CD14-positive monocyte (primary cell): ENCODE measurements at regions not wholly inside any gene's neighbourhood (a gene's known extent, or its start where the extent isn't known, plus 50 kb on each side); places are given as distances from the start of the nearest gene placed in this dataset.

Source experiments
- DNase-seq, 3 donors: peaks; one replicate each; pipeline ENCODE4 v3.0.0-alpha.2; 2011 to 2022
- H2AFZ ChIP-seq: 2 replicates; pipeline ENCODE4 v1.6.0; 2012; ENCODE audit warnings: mild to moderate bottlenecking, low read depth, low read length, inconsistent platforms; ENCODE audit not compliant: insufficient read depth, poor library complexity, severe bottlenecking
- H3K27ac ChIP-seq, 2 donors: 1 replicate in 1 of 2; 2 replicates in 1 of 2; pipeline ENCODE4 v1.5.1; 2012 to 2013; ENCODE audit warnings: low read length in 2 of 2, control low read depth in 1 of 2, inconsistent platforms in 1 of 2, low read depth in 1 of 2, mild to moderate bottlenecking in 1 of 2
- H3K27me3 ChIP-seq, 2 donors: one replicate each; pipeline versions ENCODE4 v1.6.0 to v1.6.1; 2011 to 2013; ENCODE audit warnings: low read length in 2 of 2; ENCODE audit not compliant: control insufficient read depth in 2 of 2, insufficient read depth in 2 of 2
- H3K36me3 ChIP-seq, 2 donors: replicated peaks in 1 of 2; 1 replicate in 1 of 2; 2 replicates in 1 of 2; pipeline versions ENCODE4 v1.5.1 to v1.6.1; 2012 to 2013; ENCODE audit warnings: low read length in 2 of 2, control low read depth in 1 of 2, inconsistent platforms in 1 of 2, mild to moderate bottlenecking in 1 of 2; ENCODE audit not compliant: insufficient read depth in 2 of 2, control insufficient read depth in 1 of 2
- H3K4me1 ChIP-seq, 2 donors: 1 replicate in 1 of 2; 2 replicates in 1 of 2; pipeline versions ENCODE4 v1.5.1 to v1.6.1; 2012 to 2013; ENCODE audit warnings: low read length in 2 of 2, control low read depth in 1 of 2, inconsistent platforms in 1 of 2, mild to moderate bottlenecking in 1 of 2, moderate library complexity in 1 of 2; ENCODE audit not compliant: insufficient read depth in 2 of 2, control insufficient read depth in 1 of 2
- H3K4me2 ChIP-seq: replicated peaks from 2 replicates; pipeline ENCODE3; 2012; ENCODE audit warnings: low read length, moderate library complexity, mild to moderate bottlenecking; ENCODE audit not compliant: poor library complexity, severe bottlenecking; ENCODE audit errors: extremely low read depth
- H3K4me3 ChIP-seq, 3 experiments: fragments of 200-600 bp in 1 of 3; sonication (generic) in 1 of 3; replicated peaks in 1 of 3; 1 replicate in 2 of 3; 2 replicates in 1 of 3; pipeline ENCODE4 v1.5.1; 2011 to 2013; ENCODE audit warnings: low read length in 3 of 3, mild to moderate bottlenecking in 3 of 3, control low read depth in 2 of 3, low read depth in 2 of 3, inconsistent platforms in 1 of 3, moderate library complexity in 1 of 3
- H3K79me2 ChIP-seq: 2 replicates; pipeline ENCODE4 v1.6.0; 2012; ENCODE audit warnings: mild to moderate bottlenecking, control low read depth, inconsistent platforms, low read length, moderate library complexity; ENCODE audit not compliant: insufficient read depth
- H3K9ac ChIP-seq: 2 replicates; pipeline ENCODE4 v1.6.0; 2017; ENCODE audit warnings: low read length, mild to moderate bottlenecking; ENCODE audit not compliant: insufficient read depth, poor library complexity, severe bottlenecking
- H3K9me3 ChIP-seq, 2 donors: replicated peaks in 1 of 2; 1 replicate in 1 of 2; 2 replicates in 1 of 2; pipeline versions ENCODE4 v1.5.1 to v1.6.1; 2012 to 2013; ENCODE audit warnings: low read length in 2 of 2, control low read depth in 1 of 2; ENCODE audit not compliant: control insufficient read depth in 1 of 2, insufficient read depth in 1 of 2
- H4K20me1 ChIP-seq: 2 replicates; pipeline ENCODE4 v1.6.0; 2012; ENCODE audit warnings: mild to moderate bottlenecking, low read length, control low read depth, moderate library complexity; ENCODE audit not compliant: insufficient read depth
- H3K27ac Mint-ChIP-seq, 7 donors: one replicate each; pipeline ENCODE4 v1.8.0; 2020; ENCODE audit warnings: mild to moderate bottlenecking in 7 of 7, mixed read lengths in 7 of 7, moderate library complexity in 6 of 7, inconsistent platforms in 2 of 7
- H3K27me3 Mint-ChIP-seq, 3 donors: one replicate each; pipeline ENCODE4 v1.8.0; 2021 to 2022; ENCODE audit warnings: low read depth in 3 of 3, mild to moderate bottlenecking in 3 of 3, mixed read lengths in 3 of 3, moderate library complexity in 3 of 3, inconsistent platforms in 1 of 3
- H3K36me3 Mint-ChIP-seq, 2 donors: one replicate each; pipeline ENCODE4 v1.8.0; 2020; ENCODE audit warnings: mixed read lengths in 2 of 2, inconsistent platforms in 1 of 2, mild to moderate bottlenecking in 1 of 2
- H3K4me1 Mint-ChIP-seq: one replicate; pipeline ENCODE4 v1.8.0; 2020; ENCODE audit warnings: mild to moderate bottlenecking, mixed read lengths
- H3K4me3 Mint-ChIP-seq, 2 donors: one replicate each; pipeline ENCODE4 v1.8.0; 2020; ENCODE audit warnings: mild to moderate bottlenecking in 2 of 2, mixed read lengths in 2 of 2, moderate library complexity in 1 of 2
- H3K9me3 Mint-ChIP-seq, 7 donors: one replicate each; pipeline ENCODE4 v1.8.0; 2020 to 2022; ENCODE audit warnings: mixed read lengths in 7 of 7, mild to moderate bottlenecking in 6 of 7, moderate library complexity in 6 of 7, inconsistent platforms in 2 of 7
- CTCF ChIP-seq: fragments of 200-600 bp; IDR thresholded peaks from one replicate; pipeline ENCODE4 v1.8.0; 2022; ENCODE audit warnings: antibody characterized with exemption, mild to moderate bottlenecking
- WGBS: methylation state at CpG from one replicate; pipeline ENCODE4 v1.1.5; 2013; ENCODE audit warnings: missing lambda C conversion rate; ENCODE audit not compliant: insufficient coverage; 5-methylcytosine and 5-hydroxymethylcytosine counted together
- intact Hi-C, 2 donors: fragments of 100-400 bp; cut with micrococcal nuclease; formaldehyde crosslinking; loops; one replicate each; pipeline versions ENCODE4 v1.15.0 to v1.15.1; 2023

GRCh38 chr3:117266806-117267205 is 557.2 kb downstream of the TUSC7 start:
- H3K36me3 Mint-ChIP-seq = no peaks in the 10 kb centered on the region
- no peaks in the 10 kb centered on the region for H3K9me3 ChIP-seq
- H3K4me3 Mint-ChIP-seq = no peak overlapping the region
- H3K4me3 ChIP-seq = no peak overlapping the region
- TF ChIP-seq CTCF = no peak
- no peak overlapping the region for H3K27ac Mint-ChIP-seq
- H4K20me1 ChIP-seq = no peaks in the 10 kb centered on the region
- no peaks in the 10 kb centered on the region for H3K27me3 ChIP-seq
- DNase-seq = no peak
- H3K4me1 ChIP-seq = no peaks in the 10 kb centered on the region
- no peak overlapping the region for H3K4me2 ChIP-seq
- no peak overlapping the region for H3K9ac ChIP-seq
- intact Hi-C loops = no loop called here
- H3K36me3 ChIP-seq = no peaks in the 10 kb centered on the region
- H2AFZ ChIP-seq = no peak overlapping the region
- no peaks in the 10 kb centered on the region for H3K79me2 ChIP-seq
- no peaks in the 10 kb centered on the region for H3K27me3 Mint-ChIP-seq
- peaks cover 0 to 2% (median 0%) of the 10 kb centered on the region in 7 donors for H3K9me3 Mint-ChIP-seq
- H3K27ac ChIP-seq = no peak overlapping the region
- H3K4me1 Mint-ChIP-seq = no peaks in the 10 kb centered on the region

- DNase-seq = no peak
- WGBS = no CpG with 5 or more reads among the region's 2 CpGs
- intact Hi-C loops = no loop called here
- Mint-ChIP-seq H3K27ac (no peak overlapping the region), H3K9me3 (peaks cover 0 to 2% (median 0%) of the 10 kb centered on the region in 7 donors), H3K4me1 (no peaks in the 10 kb centered on the region), H3K27me3 (no peaks in the 10 kb centered on the region), H3K4me3 (no peak overlapping the region), H3K36me3 (no peaks in the 10 kb centered on the region)
- no peak overlapping the region for H3K4me3 ChIP-seq
- H3K9ac ChIP-seq = no peak overlapping the region
- H3K4me1 ChIP-seq = no peaks in the 10 kb centered on the region
- no peaks in the 10 kb centered on the region for H3K79me2 ChIP-seq
- no peak for TF ChIP-seq CTCF
- no peaks in the 10 kb centered on the region for H3K36me3 ChIP-seq
- no peaks in the 10 kb centered on the region for H3K9me3 ChIP-seq
- H3K4me2 ChIP-seq = no peak overlapping the region
- no peak overlapping the region for H2AFZ ChIP-seq
- no peak overlapping the region for H3K27ac ChIP-seq
- no peaks in the 10 kb centered on the region for H4K20me1 ChIP-seq
- H3K27me3 ChIP-seq = no peaks in the 10 kb centered on the region
Observed at GRCh38 chr3:117268318-117268717, 558.7 kb downstream of the TUSC7 start.
